ENCODE measurements at regions not wholly inside any gene's neighbourhood (a gene's known extent, or its start where the extent isn't known, plus 50 kb on each side); places are given as distances from the start of the nearest gene placed in this dataset.

DNA sequence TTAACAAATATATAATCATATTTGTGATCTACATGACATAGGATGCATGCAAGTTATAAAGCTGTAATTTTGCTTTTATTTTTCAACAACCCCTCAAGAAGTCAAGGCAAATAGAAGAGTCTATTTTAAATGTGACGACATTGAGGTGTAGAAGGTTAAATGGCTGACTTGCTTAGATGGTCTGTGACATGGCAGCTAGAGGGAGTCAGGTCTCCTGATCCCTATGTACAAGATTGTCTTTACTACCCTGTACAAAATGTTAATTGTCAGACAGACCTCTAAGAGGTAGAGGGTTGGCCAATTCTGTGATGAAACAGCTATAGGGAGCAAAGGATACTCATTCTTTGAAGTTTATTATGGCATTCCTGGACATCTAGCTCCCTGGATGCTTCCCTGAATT, 380.9 kb upstream of the MEF2C start:
- TF ChIP-seq CTCF (conservative IDR thresholded peaks at IDR 0.05; ENCODE audit: low read depth), result no peak
- CTCF ChIA-PET, result no interaction called here
- POLR2A ChIA-PET (ENCODE audit: low non-redundant PET), result no interaction called here
- H3K27ac ChIP-seq, result no peak overlapping the region
- DNase-seq (ENCODE audit: low spot score), result no peak

- ChIA-PET CTCF (no interaction called here), POLR2A (ENCODE audit: low non-redundant PET) (no interaction called here)
- DNase-seq (ENCODE audit: low spot score), result no peak
- TF ChIP-seq CTCF (conservative IDR thresholded peaks at IDR 0.05; ENCODE audit: low read depth), result no peak
- H3K27ac ChIP-seq, result no peak overlapping the region
Measured at GRCh38 chr5:89262030-89262429, 379.0 kb upstream of the MEF2C start.

DNA sequence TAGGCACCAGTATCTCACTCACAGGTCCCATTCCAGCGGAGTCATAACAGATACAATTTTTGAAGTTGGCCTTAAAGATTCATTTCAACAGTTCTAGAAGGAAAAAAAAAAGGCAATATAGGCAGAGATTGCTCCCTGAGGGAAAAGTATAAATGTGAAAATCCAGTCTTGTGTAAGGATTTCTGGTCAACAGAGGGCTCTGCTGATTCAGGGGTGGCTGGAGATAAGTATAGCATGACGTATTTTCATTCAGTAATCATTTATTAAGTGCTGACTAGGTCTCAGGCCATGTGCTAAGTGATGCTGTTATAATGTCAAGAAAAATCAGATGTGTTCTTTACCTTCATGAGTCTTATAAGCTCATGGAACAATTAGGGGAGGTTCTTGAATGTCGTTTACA, 377.3 kb upstream of the MEF2C start:
- DNase-seq (ENCODE audit: low spot score), result no peak
- no peak overlapping the region for H3K27ac ChIP-seq
- no peak for TF ChIP-seq CTCF (conservative IDR thresholded peaks at IDR 0.05; ENCODE audit: low read depth)
- CTCF ChIA-PET, result no interaction called here
- POLR2A ChIA-PET (ENCODE audit: low non-redundant PET), result no interaction called here

DNA sequence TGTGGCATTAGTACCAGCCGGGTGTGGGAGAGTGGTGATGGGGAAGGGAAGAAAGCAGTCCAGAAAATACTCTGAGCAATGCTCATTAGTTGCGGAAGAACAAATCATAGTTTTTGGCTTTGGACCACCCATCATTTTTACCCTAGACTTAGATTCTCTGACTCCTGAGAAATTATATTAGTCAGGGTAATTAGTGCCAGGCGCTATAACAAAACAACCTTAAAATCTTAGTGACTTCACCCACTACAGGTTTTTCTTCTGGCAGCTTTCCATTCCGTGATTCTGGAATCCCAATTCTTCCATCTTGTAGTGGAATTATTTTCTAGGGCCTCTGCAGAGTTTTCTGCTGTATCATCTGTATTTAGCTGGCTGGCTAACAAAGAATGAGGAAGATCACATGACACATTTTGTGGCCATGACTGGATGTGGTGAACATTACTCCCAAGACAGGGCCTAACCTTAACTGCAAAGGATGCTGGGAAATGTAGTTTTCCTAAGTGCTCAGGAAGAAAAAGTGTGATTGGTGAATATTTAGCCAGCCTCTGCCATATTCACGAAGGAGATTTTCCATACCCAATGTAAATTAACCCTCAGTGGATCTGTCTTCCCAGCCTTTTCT, 373.0 kb upstream of the MEF2C start:
- ChIA-PET CTCF (no interaction called here), POLR2A (ENCODE audit: low non-redundant PET) (no interaction called here)
- DNase-seq (ENCODE audit: low spot score), result peak; percentile 30
- no peak overlapping the region for H3K27ac ChIP-seq
- TF ChIP-seq CTCF (conservative IDR thresholded peaks at IDR 0.05; ENCODE audit: low read depth), result no peak

DNA sequence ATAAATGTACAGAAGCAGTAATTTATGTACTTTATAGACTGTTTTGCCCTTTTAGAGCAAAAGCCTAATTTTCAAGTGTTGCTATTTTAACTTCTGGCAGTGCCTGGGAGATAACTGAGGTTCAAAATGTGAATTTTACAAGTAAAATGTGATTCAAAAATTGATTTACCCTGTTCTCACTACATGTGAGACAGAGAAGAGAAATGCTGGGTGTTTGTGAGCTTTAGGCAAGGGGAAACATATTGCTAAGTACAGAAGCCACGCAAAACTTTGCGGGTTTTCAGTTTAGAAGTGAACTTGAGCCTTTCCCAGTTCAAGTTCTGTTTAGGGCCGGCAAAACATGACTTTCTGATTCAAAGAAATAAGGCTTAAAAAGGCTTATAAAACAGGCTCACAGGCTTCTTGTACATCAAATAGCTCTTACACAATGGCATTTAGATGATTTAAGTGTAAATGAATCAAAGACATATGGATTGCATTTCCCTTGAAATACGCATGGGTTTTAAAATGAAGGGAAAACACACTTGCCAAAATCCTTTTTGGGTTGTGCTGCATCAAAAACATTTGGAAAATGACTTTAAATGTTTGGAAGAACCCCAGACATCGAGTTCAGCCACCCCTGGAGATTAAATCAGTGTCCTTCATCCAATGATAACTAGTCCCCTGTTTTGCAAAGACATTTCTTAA, 370.8 kb upstream of the MEF2C start:
- POLR2A ChIA-PET (ENCODE audit: low non-redundant PET), result no interaction called here
- TF ChIP-seq CTCF (conservative IDR thresholded peaks at IDR 0.05; ENCODE audit: low read depth), result no peak
- DNase-seq (ENCODE audit: low spot score), result no peak
- CTCF ChIA-PET, result no interaction called here
- H3K27ac ChIP-seq, result no peak overlapping the region

GRCh38 chr5:89246864-89247263, 363.9 kb upstream of the MEF2C start:
- POLR2A ChIA-PET (ENCODE audit: low non-redundant PET), result no interaction called here
- DNase-seq (ENCODE audit: low spot score), result no peak
- CTCF ChIA-PET, result no interaction called here
- H3K27ac ChIP-seq, result no peak overlapping the region
- TF ChIP-seq CTCF (conservative IDR thresholded peaks at IDR 0.05; ENCODE audit: low read depth), result no peak
